ENCODE measurements at regions not wholly inside any gene's neighbourhood (a gene's known extent, or its start where the extent isn't known, plus 50 kb on each side); places are given as distances from the start of the nearest gene placed in this dataset.
"Not testable (repeated sequence)": the region's sequence is repeated elsewhere in the genome, so short reads cannot be mapped to it uniquely, and the experiment has no call there.

DNA sequence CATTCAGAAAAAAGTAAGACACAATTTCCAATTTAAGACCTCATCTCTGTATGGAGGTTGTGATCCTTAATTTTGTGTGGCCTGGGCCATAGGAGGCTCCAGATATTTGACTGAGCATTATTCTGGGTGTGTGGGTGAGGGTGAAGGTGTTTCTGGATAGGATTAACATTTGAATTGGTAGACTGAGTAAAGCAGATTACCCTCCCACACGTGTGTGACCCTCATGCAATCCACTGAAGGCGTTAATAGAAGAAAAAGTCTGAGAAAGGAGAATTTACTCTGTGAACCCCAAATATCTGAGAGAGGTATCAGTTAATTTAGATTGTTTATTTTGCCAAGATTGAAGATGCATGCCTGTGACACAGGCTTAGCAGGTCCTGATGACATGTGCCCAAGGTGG lies 328.0 kb upstream of the POT1 start:
- no peak for DNase-seq (ENCODE audit: low read depth)

DNA sequence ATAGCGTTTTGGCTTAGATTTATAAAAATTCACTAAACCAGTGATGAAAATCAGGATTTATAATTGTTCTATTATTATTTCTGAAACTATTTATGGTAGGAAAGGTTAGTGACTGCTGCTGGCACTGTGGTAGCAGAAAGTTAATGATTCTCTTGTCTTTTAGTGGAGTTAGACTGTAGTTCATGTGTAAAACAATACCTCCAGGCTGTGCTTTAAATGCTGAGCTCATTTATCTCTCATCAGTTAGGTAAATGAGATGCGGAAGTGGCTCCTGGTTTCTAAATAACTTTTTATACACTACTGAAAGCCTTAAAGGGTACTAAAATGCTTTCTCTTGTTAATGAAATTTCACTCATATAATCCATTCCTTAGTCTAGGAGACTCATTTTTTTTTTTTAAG lies 326.8 kb upstream of the POT1 start:
- no peak for DNase-seq (ENCODE audit: low read depth)

DNA sequence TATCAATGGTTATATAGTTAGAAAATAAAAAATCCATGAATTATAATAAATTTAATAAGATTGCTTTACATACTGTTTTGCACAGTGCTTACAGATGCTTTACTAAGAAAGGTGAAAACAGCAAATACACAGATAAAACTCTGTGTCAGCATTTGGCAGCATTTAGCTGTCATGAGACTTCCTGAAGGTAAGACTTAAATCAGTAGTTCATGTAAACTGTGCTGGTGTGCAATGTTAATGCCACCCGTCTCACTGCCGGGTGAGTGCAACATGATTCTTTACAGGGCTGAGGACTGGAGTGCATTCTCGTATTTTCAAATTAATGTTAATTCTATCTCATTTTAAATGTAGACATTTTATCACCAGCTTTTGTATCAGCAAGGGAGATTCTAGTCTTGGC lies 326.2 kb upstream of the POT1 start:
- no peak for DNase-seq (ENCODE audit: low read depth)

DNA sequence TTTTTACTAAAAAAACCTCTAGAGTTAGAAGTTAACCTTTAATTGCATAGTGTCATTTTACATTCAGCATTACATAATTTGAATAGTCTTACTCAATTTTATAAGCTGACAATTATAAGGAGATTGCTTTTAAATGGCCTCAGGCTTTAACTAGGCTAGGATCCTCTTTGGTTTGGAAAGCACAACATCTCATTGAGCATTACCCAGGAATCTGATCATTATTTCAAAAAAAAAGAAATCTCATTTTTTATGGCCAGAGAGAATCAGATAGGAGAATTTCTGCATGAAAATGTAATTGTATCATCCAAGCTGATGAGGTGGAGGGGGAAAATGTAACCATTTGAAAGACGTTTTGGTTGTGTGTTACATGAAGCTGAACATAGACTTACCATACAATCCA lies 324.9 kb upstream of the POT1 start:
- no peak for DNase-seq (ENCODE audit: low read depth)

DNA sequence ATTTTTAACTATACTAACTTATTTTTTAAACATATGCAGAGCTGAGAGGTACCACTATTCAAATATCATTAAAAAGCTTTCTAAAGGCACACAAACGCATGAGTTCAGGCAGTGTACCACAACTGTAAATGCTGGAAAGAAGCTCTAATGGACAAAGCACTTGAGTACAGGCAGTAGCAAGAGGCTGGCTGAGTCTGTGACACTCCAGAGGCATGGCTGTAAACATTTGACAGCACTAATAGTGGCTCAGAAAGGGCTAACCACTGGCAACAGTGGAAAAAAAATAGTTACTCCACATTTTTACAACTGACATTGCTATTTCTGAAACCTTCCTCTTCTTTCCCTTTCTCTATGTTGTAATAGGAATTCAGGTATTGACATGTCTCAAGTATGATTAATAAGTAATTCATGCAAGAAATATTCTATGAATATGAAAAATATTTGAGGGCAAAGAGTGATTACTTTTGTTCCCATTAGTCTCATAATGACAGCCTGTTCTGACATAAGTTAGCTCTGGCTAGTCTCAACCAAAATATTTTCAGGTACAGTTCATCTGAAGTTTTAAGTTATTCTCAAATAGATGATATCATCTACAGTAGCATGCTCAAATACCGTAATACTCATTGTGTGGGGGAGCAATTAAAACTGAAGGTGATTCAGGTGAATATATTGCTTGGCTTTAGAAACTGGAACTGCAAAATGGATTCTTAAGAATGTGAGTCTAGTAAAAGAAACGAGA lies 324.0 kb upstream of the POT1 start:
- no peak for DNase-seq (ENCODE audit: low read depth)

DNA sequence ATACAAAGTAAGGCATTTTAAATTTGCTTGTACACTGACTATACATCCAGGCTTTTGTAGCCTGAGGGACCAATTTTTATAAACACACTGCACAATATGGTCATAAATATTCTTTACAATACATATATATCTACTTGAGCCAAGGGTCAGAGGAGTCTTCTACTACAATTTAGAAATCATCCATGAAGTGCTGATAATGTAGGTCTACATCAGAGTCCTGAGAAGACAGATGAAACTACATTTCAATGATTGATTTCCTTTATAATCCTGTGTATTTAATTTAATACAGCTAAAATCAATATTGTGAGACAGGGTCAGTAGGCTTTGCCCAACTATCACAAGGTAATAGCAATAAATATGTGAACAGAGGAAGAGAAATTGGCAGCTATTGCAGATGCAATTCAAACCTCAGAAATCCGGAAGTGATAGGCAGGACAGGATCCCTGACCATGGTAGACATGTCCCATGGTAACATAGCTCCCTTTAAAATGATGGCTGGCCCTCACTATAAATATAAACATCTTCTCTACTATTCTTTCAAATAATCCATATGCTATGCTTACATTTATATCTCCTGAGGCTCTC lies 318.0 kb upstream of the POT1 start:
- no peak for DNase-seq (ENCODE audit: low read depth)

DNA sequence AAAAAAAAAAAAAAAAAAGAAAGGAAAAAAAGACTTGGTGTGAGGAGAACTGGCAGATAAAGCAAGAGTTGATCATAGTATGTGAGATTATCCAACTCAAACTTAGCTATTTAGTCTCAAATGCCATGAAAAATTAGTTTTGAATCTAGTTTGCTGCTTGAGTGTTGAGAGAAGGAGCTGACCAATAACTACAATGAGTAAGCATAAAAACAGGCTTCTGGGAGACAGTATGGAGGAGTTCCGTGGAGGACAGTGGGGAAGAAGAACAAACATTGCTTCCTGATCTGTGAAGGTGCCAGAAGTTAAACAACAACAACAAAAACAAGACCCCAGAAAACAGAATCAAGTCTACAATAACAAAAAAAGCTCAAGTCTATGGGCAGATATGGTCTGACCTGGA lies 317.1 kb upstream of the POT1 start:
- DNase-seq (ENCODE audit: low read depth): no peak

DNA sequence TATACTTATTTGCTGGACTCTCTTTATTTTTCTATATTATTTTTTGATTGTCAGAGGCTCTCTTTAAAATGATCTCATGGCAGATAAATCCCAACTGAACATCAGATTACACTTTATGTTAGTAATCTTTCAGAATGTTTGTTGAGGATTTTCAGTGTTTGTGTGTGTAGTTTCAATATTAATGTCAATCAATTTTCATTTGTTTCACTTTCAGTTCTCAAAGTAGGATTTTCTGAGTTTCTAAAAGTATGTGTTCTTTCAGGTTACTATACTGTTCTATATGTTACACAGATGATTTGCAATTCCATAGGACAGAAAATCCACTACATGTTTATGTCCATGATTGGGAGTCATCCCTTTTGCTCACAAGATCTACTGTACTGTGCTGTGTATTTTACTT lies 311.9 kb upstream of the POT1 start:
- DNase-seq (ENCODE audit: low read depth): no peak

DNA sequence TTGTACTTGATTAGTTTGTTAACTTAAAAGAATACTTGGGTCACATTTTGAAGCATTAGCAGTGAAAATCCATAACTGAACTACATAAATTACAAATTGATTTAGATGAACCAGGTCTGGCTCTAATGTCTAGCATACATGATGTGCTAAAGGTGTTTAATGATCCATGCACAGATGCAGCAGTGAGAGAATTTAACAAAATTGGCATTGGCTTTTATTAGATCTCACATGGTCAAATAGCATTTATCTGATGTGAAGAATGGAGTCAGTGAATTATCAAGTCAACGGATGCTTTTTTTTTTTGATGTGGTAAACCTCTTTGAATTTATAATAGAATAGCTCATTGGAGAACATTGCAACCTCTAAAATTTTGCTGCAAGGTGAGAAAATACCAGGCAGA lies 293.0 kb upstream of the POT1 start:
- no peak for DNase-seq (ENCODE audit: low read depth)

DNA sequence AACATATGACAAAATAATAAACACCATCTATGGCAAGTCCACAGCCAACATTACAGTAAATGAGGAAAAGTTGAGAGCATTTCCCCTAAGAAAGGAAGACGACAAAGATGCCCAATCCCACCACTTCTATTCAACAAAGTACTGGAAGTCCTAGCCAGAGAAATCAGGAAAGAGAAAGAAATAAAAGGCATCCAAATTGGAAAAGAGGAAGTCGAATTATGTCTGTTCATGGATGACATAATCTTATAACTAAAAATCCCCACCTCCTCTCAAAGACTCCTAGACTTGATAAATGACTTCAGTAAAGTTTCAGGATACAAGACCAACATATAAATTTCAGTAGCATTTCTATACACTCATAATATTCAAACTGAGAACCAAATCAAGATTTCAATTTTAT lies 288.5 kb upstream of the POT1 start:
- no peak for DNase-seq (ENCODE audit: low read depth)

DNA sequence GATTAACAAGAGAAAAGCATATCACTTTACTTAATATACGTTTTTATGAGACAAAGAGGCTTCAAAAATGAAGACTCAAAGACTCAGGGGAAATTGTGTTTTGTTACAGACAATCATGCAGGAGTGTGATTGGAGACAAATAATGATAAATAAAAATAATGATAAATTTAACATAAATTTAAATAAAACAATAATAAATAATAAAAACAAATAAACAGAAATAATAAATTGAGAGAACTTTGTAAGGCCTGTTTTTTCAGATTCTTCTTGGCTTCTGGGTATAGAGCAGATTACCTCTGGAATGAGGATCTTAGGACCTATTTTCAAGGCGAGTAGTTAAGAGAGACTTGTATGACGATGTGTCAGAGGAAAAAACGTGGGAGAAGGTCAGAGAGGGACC lies 271.4 kb upstream of the POT1 start:
- no peak for DNase-seq (ENCODE audit: low read depth)

DNA sequence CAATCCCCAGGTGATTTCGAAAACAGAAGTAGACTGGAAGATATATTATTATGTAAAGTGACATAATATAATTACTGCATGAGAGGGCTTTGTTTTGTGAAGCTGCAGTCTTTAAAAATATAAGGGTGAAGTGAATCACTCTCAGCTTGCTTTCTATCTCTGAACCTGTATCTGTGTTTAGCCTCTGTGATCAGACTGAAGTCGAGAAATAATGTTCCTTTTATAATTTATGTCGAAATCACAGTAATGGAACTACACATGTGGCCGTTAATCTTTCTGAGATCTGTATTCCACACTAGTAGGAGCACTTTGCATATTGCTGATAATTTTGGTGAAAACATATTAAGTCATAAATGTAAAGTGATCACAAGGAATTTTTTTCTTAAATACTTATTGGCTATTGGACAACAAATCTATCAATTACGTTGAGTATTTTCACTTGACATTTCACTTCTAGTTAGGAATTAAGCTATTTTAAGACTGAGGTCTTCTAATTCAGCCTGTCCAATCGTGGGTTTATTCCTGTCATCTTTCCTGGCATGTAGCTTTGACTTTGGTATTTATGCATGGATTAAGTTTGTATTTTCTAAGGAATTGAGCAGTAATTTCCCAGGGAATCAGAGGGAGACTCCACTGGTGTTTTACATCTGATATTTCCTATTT lies 268.2 kb upstream of the POT1 start:
- no peak for DNase-seq (ENCODE audit: low read depth)

DNA sequence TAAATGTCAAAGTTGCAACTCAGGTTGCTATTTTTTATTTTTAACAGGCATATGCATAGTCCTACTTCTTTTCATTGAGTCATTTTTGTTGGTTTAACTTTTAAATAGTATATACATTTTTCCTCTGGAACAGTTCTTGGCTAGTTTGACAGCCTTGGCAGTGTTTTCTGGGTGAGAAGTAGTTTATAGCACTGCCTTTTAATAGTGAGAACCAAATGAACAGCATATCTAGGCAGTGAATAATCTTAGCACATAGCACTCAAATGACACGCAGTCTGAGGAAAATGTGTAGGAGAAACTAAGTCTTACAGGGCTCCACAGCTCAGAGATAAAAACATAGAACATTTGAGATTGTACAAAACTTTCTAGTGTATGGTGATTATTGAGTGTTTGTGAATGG lies 265.5 kb upstream of the POT1 start:
- DNase-seq (ENCODE audit: low read depth): no peak

DNA sequence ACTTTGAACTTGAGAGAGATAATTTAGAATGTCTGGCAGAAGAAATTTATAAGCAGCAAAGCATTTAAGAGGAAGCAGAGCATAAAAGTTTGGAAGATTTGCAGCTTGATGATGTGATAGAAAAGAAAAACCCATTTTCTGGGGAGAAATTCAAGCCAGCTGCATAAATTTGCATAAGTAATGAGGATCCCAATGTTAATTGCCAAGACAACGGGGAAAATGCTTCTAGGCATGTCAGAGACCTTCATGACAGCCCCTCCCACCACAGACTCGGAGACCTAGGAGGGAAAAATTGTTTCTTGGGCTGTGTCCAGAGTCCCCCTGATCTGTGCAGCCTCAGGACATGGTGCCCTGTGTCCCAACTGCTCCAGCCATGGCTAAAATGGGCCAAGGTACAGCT lies 263.6 kb upstream of the POT1 start:
- no peak for DNase-seq (ENCODE audit: low read depth)

DNA sequence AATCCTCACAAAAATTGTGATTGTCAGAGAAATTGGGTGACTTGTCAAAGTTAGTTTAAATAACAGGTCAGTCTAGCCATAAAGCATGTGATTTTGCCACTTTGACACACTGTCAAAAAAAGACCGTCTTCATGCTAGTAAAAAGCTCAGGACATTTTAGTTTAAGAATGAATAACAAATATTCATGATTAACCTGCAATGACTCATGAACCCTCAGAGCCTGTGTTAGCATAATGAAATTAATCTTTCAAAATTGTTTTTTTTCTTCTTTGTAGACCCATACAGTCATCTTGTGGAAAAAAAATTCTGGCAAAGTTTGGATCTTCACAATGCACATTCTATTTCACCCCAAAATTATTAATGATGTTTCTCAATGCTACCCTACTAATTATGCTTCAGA lies 255.2 kb upstream of the POT1 start:
- no peak for DNase-seq (ENCODE audit: low read depth)

DNA sequence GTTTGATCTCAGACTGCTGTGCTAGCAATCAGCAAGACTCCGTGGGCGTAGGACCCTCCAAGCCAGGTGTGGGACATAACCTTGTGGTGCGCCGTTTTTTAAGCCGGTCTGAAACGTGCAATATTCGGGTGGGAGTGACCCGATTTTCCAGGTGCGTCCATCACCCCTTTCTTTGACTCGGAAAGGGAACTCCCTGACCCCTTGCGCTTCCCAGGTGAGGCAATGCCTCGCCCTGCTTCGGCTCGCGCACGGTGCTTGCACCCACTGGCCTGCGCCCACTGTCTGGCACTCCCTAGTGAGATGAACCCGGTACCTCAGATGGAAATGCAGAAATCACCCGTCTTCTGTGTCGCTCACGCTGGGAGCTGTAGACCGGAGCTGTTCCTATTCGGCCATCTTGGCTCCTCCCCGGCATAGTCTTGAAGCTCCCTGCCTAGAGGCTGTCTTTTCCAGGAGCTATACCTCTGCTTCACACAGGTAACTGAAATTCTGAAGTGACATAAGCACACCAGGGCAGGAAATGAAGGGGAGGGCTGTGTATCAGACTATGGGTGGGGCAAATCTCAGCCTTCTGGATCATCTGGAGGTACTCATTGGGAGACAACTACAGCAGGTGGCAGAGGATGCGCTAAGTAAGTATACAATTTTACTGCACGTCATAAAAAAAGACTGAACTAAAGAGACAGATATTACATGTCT lies 252.1 kb upstream of the POT1 start:
- not testable (repeated sequence) for DNase-seq (ENCODE audit: low read depth)

DNA sequence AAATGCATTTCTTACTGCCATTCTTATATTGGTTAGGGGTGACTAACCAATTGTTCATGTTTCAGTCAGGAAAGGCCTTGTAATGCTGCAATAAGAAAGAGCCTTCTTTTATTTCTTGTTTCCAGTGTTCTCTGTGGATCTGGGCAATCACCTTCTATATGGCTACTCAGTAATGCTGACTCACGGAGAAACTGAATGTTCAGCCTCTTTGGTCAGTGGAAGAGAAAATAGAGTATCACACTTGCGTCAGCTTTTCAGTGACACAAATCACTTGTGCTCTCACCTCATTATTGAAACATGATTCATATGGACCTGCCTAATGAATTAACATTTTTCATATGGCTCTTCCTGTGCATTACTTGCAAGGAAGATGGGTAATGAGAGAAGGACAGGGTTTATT lies 243.9 kb upstream of the POT1 start:
- no peak for DNase-seq (ENCODE audit: low read depth)

DNA sequence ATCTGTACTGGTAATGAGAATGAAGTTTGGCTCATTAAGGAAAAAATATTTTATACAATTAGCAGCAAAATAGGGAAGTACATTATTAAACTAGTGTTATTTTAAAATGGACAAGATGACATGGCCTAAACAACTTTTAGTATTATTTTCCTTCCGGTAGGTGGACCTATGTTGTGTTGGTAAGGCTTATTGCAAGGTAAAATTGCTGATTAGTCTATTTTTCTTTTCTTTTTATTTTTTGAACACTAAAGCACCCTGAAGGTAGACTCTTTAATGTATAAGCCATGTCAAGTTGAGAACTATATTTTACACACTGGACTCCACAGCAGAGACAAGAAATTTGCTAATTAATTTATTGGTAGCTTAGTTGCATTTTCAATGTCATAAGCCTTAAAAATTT lies 239.5 kb upstream of the POT1 start:
- no peak for DNase-seq (ENCODE audit: low read depth)

DNA sequence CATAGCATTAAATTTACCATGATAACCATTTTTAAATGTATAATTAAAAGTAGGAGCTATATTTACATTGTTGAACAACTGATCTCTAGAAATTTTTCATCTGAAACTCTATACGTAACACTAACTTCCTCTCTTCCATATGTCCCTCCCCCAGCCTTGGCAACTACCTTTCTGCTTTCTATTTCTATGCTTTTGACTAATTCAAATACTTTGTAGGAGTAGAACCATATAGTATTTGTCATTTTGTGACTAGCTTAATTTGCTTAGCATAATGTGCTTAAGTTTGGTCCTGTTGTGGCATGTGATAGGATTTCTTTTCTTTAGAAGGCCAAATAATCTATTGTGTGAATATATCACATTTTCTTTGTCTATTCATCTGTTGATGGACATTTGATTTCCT lies 225.3 kb upstream of the POT1 start:
- no peak for DNase-seq (ENCODE audit: low read depth)

DNA sequence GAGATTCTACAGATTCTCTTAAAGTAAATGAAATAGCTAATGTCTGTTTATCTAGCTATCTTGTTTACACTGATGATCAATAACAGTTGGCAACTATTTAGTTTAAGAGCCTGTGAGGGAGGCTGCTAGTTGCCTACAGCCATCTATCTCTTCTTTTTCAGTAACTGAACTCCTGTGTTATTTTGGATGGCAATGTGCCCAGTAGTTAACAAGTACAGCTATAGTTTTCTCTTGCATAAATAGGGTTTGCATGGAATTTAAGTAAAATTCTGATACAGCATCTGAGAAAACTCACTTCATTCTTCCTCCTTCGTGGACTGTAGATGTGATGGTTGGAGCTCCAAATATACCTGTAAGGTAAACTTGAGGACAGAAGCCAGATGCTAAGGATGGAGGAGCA lies 219.5 kb upstream of the POT1 start:
- DNase-seq (ENCODE audit: low read depth): no peak

DNA sequence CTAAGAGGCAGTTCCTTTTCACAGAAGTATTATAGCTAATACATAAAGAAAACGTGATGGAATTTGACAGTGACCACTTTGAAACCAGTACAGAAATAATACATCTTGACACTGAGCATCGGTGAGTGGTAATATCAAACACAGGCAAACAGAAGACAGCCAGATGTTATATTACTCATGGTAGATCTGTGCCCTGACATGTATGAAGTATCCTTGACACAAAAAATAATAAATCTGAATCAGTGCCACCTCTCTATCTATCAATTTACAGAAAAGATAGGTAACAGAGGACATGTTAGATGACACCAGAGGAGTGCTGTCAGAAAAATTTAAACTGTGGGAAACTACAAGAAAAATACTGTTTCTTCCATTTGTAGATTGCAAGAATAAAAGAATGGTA lies 217.4 kb upstream of the POT1 start:
- DNase-seq (ENCODE audit: low read depth): no peak

DNA sequence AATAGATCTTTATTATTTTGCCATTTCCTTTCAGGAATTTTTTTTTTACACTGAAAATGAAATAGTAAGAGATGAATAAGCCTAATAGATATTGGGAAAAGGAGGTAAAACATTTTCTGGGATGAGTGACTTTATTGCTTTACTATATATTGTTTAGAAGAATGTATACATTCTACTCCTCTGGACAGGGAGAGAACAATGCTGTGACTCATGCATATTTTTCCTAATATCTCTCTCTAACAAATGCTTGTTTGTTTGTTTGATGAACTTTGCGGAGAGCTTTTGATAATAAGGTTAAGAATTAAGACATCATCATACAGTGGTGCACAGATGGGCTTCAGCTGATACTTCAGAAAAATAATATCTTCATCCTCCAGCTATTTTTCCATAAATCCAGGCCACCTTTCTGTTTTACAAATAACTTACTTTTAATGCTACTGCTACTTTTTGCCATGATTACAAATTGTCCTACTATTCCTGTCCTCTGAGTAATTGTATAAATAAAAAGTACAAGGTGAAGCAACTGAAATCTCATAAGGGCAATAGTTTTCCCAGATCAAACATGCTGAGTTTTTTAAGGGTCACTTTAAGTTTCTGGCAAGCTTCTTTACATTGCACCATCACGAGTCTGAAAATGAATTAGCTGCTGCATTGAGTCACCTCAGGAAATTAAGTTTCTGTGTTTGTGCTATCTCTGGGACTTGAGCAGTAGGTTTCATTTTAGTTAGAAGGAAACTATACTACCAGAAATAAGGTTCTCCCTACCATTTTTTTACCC lies 207.3 kb upstream of the POT1 start:
- DNase-seq (ENCODE audit: low read depth): no peak

Measured in forelimb muscle (tissue), 1 donor.